22Rv1 (cell line): ENCODE measurements at regions not wholly inside any gene's neighbourhood (a gene's known extent, or its start where the extent isn't known, plus 50 kb on each side); places are given as distances from the start of the nearest gene placed in this dataset.

Source experiments
- H3K27ac ChIP-seq: fragments of 450-650 bp; 2 replicates; pipeline ENCODE4 v1.5.1; 2017
- ZFX ChIP-seq: fragments of 450-650 bp; IDR thresholded peaks from 2 replicates; pipeline ENCODE4 v1.6.1; 2017; ENCODE audit warnings: antibody characterized with exemption, borderline replicate concordance
- TF ChIP-seq, protein P1 (sequence below): fragments of 450-650 bp; IDR thresholded peaks from 2 replicates; pipeline ENCODE4 v1.5.1; 2017; ENCODE audit warnings: mild to moderate bottlenecking

DNA sequence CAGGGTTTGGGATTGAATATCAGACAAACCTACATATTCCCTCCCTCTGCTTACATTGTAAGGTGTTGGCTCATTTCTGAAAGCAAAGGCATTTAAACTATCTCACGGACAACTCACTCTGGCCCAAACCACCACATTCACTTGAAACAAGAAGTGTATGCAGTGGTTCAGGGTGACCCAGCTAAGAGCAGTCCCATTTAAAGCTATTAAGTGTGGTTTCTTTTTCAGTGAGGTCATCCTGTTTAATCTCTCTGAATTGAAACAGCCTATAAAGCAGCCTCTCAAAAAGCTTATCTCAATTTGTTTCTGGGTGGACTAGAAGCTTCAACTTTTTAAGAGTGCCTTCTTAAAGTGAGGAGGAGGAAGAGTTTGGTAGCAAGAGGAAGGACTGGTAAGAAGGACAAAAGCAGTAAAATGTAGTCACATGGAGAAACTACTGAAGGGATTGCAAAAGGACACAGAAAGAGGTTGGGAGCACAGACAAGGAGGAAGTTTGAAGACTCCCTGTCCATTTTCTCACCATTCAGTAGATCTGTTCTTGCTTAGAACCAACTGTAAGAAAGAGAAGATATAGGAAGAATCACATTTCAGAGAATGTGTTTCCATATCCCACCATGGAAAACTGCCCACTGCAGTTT is 151.6 kb downstream of the TMCO5A start:
- TF ChIP-seq ZFX, result no peak
- TF ChIP-seq, protein P1, sequence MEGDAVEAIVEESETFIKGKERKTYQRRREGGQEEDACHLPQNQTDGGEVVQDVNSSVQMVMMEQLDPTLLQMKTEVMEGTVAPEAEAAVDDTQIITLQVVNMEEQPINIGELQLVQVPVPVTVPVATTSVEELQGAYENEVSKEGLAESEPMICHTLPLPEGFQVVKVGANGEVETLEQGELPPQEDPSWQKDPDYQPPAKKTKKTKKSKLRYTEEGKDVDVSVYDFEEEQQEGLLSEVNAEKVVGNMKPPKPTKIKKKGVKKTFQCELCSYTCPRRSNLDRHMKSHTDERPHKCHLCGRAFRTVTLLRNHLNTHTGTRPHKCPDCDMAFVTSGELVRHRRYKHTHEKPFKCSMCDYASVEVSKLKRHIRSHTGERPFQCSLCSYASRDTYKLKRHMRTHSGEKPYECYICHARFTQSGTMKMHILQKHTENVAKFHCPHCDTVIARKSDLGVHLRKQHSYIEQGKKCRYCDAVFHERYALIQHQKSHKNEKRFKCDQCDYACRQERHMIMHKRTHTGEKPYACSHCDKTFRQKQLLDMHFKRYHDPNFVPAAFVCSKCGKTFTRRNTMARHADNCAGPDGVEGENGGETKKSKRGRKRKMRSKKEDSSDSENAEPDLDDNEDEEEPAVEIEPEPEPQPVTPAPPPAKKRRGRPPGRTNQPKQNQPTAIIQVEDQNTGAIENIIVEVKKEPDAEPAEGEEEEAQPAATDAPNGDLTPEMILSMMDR, result no peak
- H3K27ac ChIP-seq, result no peak overlapping the region

DNA sequence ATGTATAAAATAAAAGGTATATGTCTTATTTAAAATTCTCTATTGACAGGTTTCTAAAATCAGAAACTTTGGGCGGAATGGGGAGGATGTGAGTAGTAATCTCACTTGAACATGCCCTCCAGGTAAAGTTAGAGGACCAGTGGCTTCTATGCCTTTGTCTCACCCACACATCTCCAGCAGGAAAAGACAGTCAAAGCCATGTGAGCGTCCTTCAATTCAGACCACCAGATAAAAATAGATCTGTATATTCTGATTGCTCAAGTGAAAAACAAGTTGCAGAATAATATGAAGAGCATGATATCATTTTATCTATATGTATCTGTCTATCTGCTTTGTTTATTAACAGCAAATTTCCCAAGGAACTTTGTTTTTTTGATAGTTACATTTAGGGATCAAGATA is 152.2 kb downstream of the TMCO5A start:
- TF ChIP-seq, protein P1, result no peak
- no peak for TF ChIP-seq ZFX
- no peak overlapping the region for H3K27ac ChIP-seq

DNA sequence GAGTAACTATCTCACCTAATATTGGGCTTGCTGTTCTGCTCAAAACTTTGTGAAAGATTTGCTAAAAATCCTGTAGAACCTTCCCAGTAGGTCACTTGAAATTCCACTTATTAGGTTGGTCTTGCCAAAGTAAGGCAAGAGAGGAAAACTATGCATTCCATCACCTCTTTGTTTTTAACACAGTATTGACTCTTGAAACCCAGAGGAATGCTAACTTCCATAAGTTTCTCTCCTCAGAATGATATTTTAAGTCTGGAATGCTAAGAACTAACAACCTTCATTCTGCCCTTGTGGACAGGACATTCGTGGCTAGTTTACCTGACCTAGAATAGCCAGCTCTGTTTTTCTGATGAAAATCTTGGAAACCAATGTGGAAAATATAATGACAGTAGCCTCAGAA is 154.5 kb downstream of the TMCO5A start:
- no peak overlapping the region for H3K27ac ChIP-seq
- TF ChIP-seq, protein P1, result no peak
- no peak for TF ChIP-seq ZFX

DNA sequence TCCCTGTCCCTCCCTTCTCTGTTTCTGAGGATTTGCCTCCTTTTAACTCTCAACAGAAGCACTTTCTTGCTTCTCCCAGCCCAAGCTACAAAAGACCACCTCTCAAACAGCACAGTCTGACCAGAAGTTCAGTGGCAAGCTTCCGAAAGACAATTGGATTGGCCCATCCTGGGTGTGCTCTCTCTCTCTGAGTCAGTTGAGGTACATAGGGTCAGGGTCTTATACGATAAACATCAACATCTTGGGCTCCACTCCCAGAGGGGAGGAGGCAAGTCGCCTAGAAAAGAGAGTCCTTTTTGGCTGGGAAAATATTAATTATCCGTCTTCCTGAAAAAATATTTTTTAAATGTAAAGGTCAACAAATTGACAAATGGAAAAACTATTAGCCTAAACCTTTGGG is 155.8 kb downstream of the TMCO5A start:
- no peak for TF ChIP-seq ZFX
- TF ChIP-seq, protein P1, result no peak
- no peak overlapping the region for H3K27ac ChIP-seq

DNA sequence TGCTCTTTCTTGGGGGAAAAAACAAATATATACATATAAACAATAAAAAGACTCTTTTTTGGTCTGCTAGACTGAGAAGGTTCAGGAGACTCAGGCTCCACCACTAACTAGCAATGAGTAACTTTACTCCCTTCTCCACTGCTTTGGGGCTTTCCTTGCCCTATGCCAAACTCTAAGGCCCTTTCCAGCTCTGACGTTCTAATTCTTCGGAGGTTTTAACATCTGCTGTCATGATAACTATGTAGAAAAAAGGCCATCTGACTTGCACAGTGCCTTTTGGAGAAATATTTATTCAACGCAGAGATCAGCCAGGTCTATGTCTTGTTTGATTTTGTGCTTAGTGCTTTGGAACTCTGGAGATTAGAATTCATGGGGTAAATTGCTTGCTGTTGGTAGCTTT is 156.2 kb downstream of the TMCO5A start:
- no peak for TF ChIP-seq ZFX
- TF ChIP-seq, protein P1, result no peak
- no peak overlapping the region for H3K27ac ChIP-seq

DNA sequence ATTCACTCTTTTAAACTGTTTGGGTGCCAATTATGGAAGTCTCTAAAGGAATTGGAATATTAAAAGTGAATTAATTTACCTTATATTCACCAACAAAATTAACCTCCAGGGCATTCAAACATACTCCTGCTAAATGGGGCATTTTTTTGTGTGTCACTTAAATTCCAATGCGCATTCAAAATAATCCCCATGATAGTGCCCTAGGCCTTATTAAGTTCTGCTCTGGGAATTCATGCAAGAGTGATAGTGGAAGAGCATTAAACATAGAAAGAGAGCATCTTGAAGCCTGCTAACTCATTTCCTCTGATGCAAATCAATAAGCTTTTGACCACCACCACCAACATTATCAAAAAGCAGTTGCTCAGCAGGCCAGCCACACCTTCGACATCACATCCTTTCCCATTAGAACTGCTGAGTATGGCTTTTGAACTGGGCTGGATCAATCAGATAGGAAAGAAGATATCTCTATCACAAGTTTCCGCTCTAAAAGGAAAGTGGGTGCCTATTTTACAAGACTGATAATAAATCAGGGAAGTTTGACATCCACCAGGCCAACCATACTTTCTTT is 156.7 kb downstream of the TMCO5A start:
- no peak overlapping the region for H3K27ac ChIP-seq
- TF ChIP-seq ZFX, result no peak

DNA sequence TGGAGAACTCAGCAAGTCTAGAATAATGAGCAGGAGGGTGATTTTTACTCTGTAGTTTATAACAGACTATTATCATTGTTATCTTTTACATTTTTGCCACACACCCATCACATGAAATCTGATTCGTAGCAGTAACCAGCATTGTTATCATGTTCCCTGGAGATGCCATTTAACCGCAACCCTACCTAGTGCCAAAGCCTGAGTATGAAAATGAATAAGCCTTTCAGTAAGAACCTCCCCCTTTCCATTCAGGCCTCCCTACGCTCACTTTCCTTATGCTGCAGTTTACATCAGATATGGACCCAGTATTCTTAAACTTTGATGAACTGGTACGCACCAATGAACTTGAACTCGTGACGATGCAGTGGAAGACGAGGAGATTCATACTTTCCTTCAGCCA is 158.7 kb upstream of the SPRED1 start:
- TF ChIP-seq ZFX, result no peak
- TF ChIP-seq, protein P1, result no peak
- no peak overlapping the region for H3K27ac ChIP-seq

DNA sequence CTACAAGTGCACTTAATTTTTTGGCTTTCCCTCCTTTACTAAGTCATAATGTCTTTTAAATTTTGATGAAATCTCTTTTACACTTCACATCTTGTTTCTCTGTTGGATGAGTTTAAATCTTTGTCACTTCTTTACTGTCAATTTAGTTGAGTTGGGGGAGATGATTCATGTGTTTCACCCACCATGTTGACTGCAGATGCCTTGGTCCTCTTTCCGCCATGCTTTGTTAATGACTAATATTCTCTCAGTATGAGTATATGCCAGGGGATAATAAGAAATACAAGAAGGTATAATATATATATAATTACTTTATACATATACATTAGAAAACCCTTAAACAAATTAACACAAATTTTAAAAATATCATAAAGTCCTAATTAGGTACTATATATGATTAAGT is 149.7 kb upstream of the SPRED1 start:
- no peak overlapping the region for H3K27ac ChIP-seq
- TF ChIP-seq, protein P1, result no peak
- TF ChIP-seq ZFX, result no peak
